Right cardiac atrium (tissue), 5 donors: ENCODE measurements at regions not wholly inside any gene's neighbourhood (a gene's known extent, or its start where the extent isn't known, plus 50 kb on each side); places are given as distances from the start of the nearest gene placed in this dataset.

Experiments
- ATAC-seq, 2 donors: fragments of 200-7000 bp; cut with Tn5 transposase; one replicate each; pipeline versions ENCODE4 v1.8.0 to v1.9.1; 2020; ENCODE audit warnings: moderate library complexity in 2 of 2, mild to moderate bottlenecking in 1 of 2
- DNase-seq, 3 donors: peaks; one replicate each; pipeline ENCODE4 v3.0.0-alpha.2; 2020
- H3K27ac ChIP-seq: one replicate; pipeline ENCODE4 v1.5.1; 2013; ENCODE audit warnings: mild to moderate bottlenecking, low read length, control low read depth, moderate library complexity
- H3K27me3 ChIP-seq: one replicate; pipeline ENCODE4 v1.6.1; 2013; ENCODE audit not compliant: control insufficient read depth, insufficient read depth
- H3K4me1 ChIP-seq: one replicate; pipeline ENCODE4 v1.6.1; 2013; ENCODE audit warnings: low read length; ENCODE audit not compliant: control insufficient read depth, insufficient read depth
- H3K4me3 ChIP-seq: one replicate; pipeline ENCODE4 v1.5.1; 2013; ENCODE audit warnings: low read length, control low read depth
- H3K9me3 ChIP-seq: one replicate; pipeline ENCODE4 v1.6.1; 2013; ENCODE audit warnings: low read length; ENCODE audit not compliant: control insufficient read depth
- WGBS: extraction: QIAGEN DNeasy Blood & Tissue Kit; methylation state at CpG from one replicate; pipeline ENCODE4 v1.1.7; 2013; 5-methylcytosine and 5-hydroxymethylcytosine counted together
- intact Hi-C, 4 donors: fragments of 100-400 bp; cut with DNase I; formaldehyde crosslinking; loops; one replicate each; pipeline versions ENCODE4 v1.11.0 to v1.14.0; 2022 to 2023
- donor health status: healthy with polysubstance abuse.
- donor health status: DM: no; HTN: yes; CAD: no.
- donor health status: DM: no; HTN: no; CAD: no.
- donor health status: DM: no; HTN: yes; CAD: no; lungs with severe emphysema.
- donor health status: DM: yes; HTN: yes; CAD: no.

DNA sequence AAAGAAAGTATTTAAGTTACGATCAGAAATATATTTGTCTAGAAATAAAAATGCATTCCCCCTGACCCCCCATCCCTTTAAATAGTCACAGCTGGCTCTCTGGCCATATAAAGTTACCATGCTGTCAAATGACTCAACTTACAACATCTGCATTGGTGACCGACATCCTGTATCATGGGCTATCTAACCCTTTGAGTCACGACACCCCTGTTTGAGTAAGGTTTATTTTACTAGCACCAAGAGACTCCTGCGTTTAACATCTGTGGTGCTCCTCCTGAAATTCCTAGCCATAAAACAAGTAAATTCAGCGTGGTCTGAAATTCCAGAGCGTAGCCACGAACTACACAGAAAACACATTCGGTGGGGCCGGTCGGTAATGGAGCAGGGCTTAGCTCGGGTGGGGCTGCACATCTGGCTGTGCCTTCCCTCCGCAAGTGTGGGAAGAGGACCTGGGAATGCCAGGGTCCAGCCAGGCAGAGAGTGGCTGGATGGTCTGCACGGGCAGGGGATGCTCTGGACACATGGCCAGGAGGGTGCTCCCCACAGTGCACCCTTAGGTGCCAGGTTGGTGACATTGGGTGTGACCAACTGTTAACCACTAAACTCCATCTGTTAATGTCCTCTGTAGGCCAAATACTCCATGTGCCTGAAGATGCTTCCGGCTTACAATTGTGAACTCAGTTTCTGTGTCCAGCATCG, 53.0 kb upstream of the CLDN14 start:
- no peaks in the 10 kb centered on the region for H3K4me1 ChIP-seq
- H3K9me3 ChIP-seq, result no peaks in the 10 kb centered on the region
- intact Hi-C loops, result no loop called here
- no peak overlapping the region for H3K27ac ChIP-seq
- no peak for DNase-seq
- no peak for ATAC-seq
- WGBS, result 90% methylated on average over 15 of the region's 15 CpGs
- H3K4me3 ChIP-seq, result no peak overlapping the region
- H3K27me3 ChIP-seq, result no peaks in the 10 kb centered on the region

DNA sequence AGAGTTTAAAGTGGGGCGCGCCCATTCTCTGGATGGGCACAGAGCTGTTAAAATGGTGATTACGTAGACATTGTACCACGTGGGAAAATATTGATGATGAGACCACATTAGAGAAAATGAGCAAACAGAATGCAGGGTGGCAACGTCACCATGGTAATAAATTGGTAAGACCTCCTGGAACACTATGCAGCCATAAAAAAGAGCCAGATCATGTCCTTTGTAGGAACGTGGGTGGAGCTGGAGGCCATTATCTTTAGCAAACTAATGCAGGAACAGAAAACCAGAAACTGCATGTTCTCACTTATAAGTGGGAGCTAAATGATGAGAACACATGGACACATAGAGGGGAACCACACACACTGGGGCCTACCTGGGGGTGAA, 53.5 kb upstream of the CLDN14 start:
- no peaks in the 10 kb centered on the region for H3K4me1 ChIP-seq
- DNase-seq, result no peak
- H3K4me3 ChIP-seq, result no peak overlapping the region
- 82% methylated on average over 6 of the region's 6 CpGs for WGBS
- intact Hi-C loops, result no loop called here
- no peaks in the 10 kb centered on the region for H3K9me3 ChIP-seq
- ATAC-seq, result no peak
- no peaks in the 10 kb centered on the region for H3K27me3 ChIP-seq
- H3K27ac ChIP-seq, result no peak overlapping the region

DNA sequence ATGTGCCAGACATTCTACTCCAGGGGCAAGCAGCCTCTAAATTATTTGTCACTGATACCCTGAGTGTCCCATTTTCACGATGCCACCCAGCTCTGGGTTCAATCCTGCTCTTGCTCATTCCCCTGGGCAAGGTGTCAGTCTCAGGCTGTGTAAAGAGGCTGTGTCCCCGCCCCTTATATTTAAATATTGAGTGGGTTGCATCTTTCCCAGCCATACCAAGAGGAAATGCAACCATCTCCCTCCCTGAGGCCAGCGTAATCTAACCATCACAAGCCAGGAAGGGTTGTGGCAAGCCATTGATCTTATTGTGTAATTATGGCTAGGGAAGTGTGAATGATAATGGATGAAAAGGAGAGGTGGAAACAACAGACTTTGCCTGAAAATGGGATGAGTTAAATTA, 54.7 kb upstream of the CLDN14 start:
- no peak for ATAC-seq
- Histone ChIP-seq H3K9me3 (no peaks in the 10 kb centered on the region), H3K27ac (no peak overlapping the region), H3K4me1 (no peaks in the 10 kb centered on the region), H3K27me3 (no peaks in the 10 kb centered on the region), H3K4me3 (no peak overlapping the region)
- intact Hi-C loops, result no loop called here
- 62% methylated on average over 3 of the region's 3 CpGs for WGBS
- DNase-seq, result no peak

DNA sequence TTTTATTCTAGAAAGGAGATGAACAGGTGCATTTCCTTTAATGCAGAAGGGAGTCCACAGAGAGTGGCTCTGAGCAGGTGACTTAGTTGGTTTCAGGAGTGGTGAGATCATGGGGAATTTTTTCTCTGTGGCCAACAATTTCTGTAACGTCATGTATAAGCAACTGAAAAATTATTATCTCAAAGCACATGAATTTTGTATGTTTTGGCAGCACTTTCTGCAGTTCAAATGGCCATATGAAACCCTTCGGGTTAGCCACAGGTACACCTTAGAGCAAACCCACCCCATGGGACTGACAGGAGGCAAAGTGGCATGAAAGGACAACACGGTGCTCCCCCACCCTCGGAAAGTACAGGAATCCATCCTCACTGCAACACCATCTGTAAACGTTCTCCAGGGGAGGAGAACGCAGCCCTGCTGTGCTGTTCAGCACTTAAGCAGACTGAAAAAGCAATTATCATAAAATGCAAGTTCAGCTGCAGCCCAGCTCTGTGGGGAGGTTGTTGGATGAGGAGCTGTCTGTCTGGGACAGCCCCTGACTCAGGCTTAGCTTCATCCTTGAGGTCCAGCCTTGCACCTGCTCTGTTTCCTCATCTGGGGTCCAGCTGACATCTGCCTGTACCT, 55.8 kb upstream of the CLDN14 start:
- 48% methylated on average over 6 of the region's 6 CpGs for WGBS
- Histone ChIP-seq H3K27ac (no peak overlapping the region), H3K9me3 (no peaks in the 10 kb centered on the region), H3K27me3 (no peaks in the 10 kb centered on the region), H3K4me1 (no peaks in the 10 kb centered on the region), H3K4me3 (no peak overlapping the region)
- intact Hi-C loops, result no loop called here
- DNase-seq, result no peak
- ATAC-seq, result no peak

DNA sequence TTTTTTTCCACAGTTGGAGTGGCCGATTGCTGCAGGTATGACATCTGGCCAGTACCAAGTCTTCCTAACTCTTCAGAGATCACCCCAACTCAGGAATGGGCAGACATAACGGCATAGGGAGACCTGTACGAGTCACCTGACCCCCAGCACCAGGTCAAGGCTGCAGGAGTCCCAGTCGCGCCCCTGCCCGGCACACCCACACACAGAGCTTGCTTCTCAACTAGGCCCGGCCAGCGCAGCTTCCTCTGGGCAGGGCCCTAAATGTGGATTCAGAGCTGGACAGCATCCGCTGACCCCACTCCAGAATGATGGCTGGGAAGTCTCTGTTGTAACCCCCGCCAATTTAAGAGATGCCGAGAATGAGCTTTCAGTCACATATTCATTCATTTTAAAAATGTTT, 58.8 kb upstream of the CLDN14 start:
- ATAC-seq, result no peak
- no peak overlapping the region for H3K4me3 ChIP-seq
- intact Hi-C loops, result no loop called here
- H3K27ac ChIP-seq, result no peak overlapping the region
- no peaks in the 10 kb centered on the region for H3K9me3 ChIP-seq
- 89% methylated on average over 11 of the region's 11 CpGs for WGBS
- H3K4me1 ChIP-seq, result no peaks in the 10 kb centered on the region
- no peak for DNase-seq
- H3K27me3 ChIP-seq, result peaks cover 3% of the 10 kb centered on the region

DNA sequence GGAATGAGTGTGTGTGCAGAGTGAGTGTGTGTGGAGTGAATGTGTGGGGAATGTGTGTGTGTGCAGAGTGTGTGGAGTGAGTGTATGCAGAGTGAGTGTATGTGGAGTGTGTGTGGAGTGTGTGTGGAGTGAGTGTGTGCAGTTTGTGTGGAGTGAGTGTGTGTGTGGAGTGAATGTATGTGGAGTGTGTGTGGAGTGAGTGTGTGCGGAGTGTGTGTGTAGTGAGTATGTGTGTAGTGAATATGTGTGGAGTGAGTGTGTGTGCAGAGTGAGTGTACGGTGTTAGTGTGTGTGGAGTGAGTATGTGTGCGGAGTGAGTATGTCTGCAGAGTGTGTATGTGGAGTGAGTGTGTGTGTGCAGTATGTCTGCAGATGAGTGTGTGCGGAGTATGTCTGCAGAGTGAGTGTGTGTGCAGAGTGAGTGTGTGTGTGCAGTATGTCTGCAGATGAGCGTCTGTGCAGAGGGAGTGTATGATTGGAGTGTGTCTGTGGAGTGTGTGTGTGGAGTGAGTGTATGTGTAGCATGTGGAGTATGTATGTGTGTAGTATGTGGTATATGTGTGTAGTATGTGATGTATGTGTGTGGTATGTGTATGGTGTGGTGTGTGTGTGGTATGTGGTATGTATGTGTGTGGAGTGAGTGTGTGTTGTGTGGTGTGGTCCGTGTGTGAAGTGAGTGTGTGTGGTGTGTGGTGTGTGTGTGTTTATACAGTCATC, 59.7 kb upstream of the CLDN14 start:
- 93% methylated on average over 6 of the region's 6 CpGs for WGBS
- intact Hi-C loops, result loop anchor here in 1 of 4 donors (10.0 kb wide), 1 partner anchor 55 kb away; no protein-coding TSS in a partner anchor
- ATAC-seq (no peak), DNase-seq (no peak)
- H3K27ac ChIP-seq, result no peak overlapping the region
- H3K4me1 ChIP-seq, result no peaks in the 10 kb centered on the region
- H3K4me3 ChIP-seq, result no peak overlapping the region
- peaks cover 3% of the 10 kb centered on the region for H3K27me3 ChIP-seq
- no peaks in the 10 kb centered on the region for H3K9me3 ChIP-seq

DNA sequence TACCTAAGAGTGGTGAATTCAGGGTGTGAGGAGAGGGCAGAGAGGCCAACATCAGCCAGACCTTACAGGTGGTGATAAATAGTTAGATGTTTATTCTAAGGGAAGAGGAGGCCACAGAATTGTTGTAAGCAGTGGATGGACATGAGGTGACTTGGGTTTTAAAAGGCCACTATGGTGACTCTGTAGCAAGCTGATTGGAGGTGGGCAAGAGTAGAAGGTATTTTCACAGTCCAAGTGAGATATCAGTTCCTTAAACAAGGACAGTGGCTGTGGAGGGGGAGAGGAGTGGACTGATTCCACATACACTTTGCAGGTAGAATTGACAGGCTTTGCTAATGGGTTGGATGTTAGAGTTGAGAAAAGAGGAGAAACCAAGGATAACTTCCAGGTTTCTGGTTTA, 60.8 kb upstream of the CLDN14 start:
- Histone ChIP-seq H3K4me3 (no peak overlapping the region), H3K4me1 (no peaks in the 10 kb centered on the region), H3K27ac (no peak overlapping the region), H3K27me3 (peaks cover 3% of the 10 kb centered on the region), H3K9me3 (no peaks in the 10 kb centered on the region)
- DNase-seq, result no peak
- ATAC-seq, result no peak
- intact Hi-C loops, result loop anchor here in 1 of 4 donors (10.0 kb wide), 1 partner anchor 54 kb away; no protein-coding TSS in a partner anchor

DNA sequence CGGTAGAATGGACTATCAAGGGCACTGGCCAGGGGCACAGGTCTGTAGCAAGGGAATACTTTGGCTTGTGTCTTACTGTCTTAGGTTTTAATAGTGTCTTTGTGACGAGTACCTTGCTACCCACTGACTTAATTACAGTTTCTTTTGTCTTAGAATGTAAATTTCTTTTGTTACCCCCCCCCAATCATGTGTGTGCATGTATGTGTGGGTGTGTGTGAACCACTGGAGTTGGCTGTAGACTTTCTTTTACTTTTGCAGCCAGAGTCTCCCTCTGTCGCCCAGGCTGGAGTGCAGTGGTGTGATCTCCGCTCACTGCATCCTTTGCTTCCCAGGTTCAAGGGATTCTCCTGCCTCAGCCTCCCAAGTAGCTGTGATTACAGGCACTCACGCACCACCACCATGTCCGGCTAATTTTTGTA, 61.8 kb upstream of the CLDN14 start:
- Histone ChIP-seq H3K27ac (no peak overlapping the region), H3K4me1 (no peaks in the 10 kb centered on the region), H3K9me3 (no peaks in the 10 kb centered on the region), H3K27me3 (peaks cover 3% of the 10 kb centered on the region), H3K4me3 (no peak overlapping the region)
- DNase-seq (no peak), ATAC-seq (no peak)
- 89% methylated on average over 6 of the region's 6 CpGs for WGBS
- intact Hi-C loops, result loop anchor here in 1 of 4 donors (10.0 kb wide), 1 partner anchor 53 kb away; no protein-coding TSS in a partner anchor

DNA sequence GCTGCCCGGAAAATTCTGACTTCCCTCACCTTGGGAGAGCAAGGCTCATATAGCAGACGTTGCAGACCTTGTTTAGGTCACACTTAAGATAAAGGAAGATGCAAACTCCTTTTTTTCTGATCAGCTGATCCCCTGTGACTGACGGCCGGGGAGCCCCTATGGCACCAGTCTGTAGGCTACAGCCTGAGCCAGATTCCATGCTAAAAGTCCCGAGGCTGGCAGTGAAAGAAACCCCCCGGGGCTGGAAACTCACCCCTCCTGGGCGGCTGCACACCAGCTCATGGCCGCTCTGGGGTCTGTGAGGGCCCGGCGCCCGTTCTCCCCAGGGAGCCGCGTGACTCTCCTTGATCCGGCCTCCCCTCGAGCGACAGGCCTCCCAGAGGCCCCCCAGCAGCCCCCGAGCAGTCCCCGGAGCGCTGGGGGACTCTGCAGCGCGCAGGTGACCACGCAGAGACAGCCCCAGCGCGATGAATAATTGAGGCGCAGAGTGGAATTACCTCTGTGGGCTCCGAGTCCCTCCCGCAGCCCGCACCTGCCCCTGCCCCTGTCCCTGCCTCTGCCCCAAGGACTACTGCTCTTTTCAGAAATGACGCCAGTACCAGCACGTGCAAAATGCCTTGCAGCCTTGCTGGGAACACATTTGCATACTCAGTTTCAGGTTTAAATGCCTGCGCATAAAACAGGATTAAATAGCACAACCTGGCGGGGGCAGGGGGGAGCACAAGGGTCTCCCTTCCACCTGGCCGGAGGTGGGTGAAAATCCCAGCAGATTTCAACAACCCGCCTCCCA, 62.6 kb upstream of the CLDN14 start:
- no peaks in the 10 kb centered on the region for H3K4me1 ChIP-seq
- peaks cover 3% of the 10 kb centered on the region for H3K27me3 ChIP-seq
- ATAC-seq (no peak), DNase-seq (no peak)
- H3K9me3 ChIP-seq, result no peaks in the 10 kb centered on the region
- H3K27ac ChIP-seq, result no peak overlapping the region
- WGBS, result 15% methylated on average over 34 of the region's 34 CpGs
- intact Hi-C loops, result loop anchor here in 1 of 4 donors (10.0 kb wide), 1 partner anchor 52 kb away; no protein-coding TSS in a partner anchor
- H3K4me3 ChIP-seq, result no peak overlapping the region

DNA sequence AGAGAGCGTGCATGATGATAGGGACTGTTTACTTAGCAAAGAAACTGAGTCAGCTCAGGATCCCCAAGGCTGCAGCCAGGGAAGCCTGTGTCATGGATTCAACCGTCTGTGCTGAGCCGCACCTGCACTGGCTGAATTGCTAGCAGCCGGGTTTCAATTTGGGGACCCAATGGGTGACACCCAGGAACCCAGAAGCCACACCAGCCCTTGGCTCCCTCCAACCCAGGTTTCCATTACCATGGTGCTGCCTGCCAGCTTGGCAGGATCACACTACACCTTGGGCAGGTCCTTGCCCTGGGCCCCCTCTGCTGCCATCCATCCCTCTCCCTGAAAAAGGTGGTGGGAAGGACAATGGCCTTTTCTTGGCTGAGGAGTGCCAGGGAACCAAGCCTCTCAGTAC, 64.0 kb upstream of the CLDN14 start:
- DNase-seq, result no peak
- no peak for ATAC-seq
- no peaks in the 10 kb centered on the region for H3K9me3 ChIP-seq
- H3K27me3 ChIP-seq, result peaks cover 3% of the 10 kb centered on the region
- H3K27ac ChIP-seq, result no peak overlapping the region
- 92% methylated on average over 4 of the region's 4 CpGs for WGBS
- H3K4me1 ChIP-seq, result no peaks in the 10 kb centered on the region
- no peak overlapping the region for H3K4me3 ChIP-seq
- intact Hi-C loops, result loop anchor here in 1 of 4 donors (10.0 kb wide), 1 partner anchor 51 kb away; no protein-coding TSS in a partner anchor
